Fibroblast of the aortic adventitia (primary cell): ENCODE measurements at regions not wholly inside any gene's neighbourhood (a gene's known extent, or its start where the extent isn't known, plus 50 kb on each side); places are given as distances from the start of the nearest gene placed in this dataset.

Experiments used
- DNase-seq: peaks from one replicate; pipeline ENCODE4 v3.0.0-alpha.2; 2010; ENCODE audit warnings: low read depth
- H3K4me3 ChIP-seq: 2 replicates; pipeline ENCODE4 v1.5.1; 2011; ENCODE audit warnings: low read depth, mild to moderate bottlenecking, control low read depth, low read length, moderate library complexity
- CTCF ChIP-seq: IDR thresholded peaks from 2 replicates; pipeline ENCODE4 v1.5.1; 2011; ENCODE audit warnings: mild to moderate bottlenecking, low read length, control low read depth, inconsistent platforms; ENCODE audit not compliant: insufficient read depth

GRCh38 chr4:18676526-18676915 lies 655.0 kb upstream of the LCORL start:
- TF ChIP-seq CTCF = no peak
- H3K4me3 ChIP-seq = no peak overlapping the region
- no peak for DNase-seq

GRCh38 chr4:18675586-18676525 lies 654.3 kb upstream of the LCORL start:
- no peak for TF ChIP-seq CTCF
- H3K4me3 ChIP-seq = no peak overlapping the region
- DNase-seq = no peak

- H3K4me3 ChIP-seq = no peak overlapping the region
- no peak for TF ChIP-seq CTCF
- DNase-seq = no peak
Measured at GRCh38 chr4:18670034-18670433, 648.5 kb upstream of the LCORL start.

GRCh38 chr4:18669390-18669789 lies 647.8 kb upstream of the LCORL start:
- TF ChIP-seq CTCF = no peak
- DNase-seq = no peak
- H3K4me3 ChIP-seq = no peak overlapping the region

GRCh38 chr4:18666322-18666721 lies 644.8 kb upstream of the LCORL start:
- no peak for DNase-seq
- no peak for TF ChIP-seq CTCF

GRCh38 chr4:18664171-18664570 lies 642.6 kb upstream of the LCORL start:
- no peak overlapping the region for H3K4me3 ChIP-seq
- no peak for DNase-seq
- no peak for TF ChIP-seq CTCF

More at GRCh38 chr4:18666322-18666721, 644.8 kb upstream of the LCORL start:
- no peak overlapping the region for H3K4me3 ChIP-seq
